A549 (cell line): ENCODE measurements at regions not wholly inside any gene's neighbourhood (a gene's known extent, or its start where the extent isn't known, plus 50 kb on each side); places are given as distances from the start of the nearest gene placed in this dataset.

Source experiments
- ATAC-seq, 2 experiments: fragments of 200-7000 bp in 1 of 2; fragments of >200 bp in 1 of 2; cut with Nextera tagmentation in 1 of 2; cut with Tn5 transposase in 1 of 2; 3 replicates each; pipeline versions ENCODE4 v1.8.0 to v1.9.1; 2018 to 2020; ENCODE audit warnings: mild to moderate bottlenecking in 1 of 2, moderate library complexity in 1 of 2
- CTCF ChIA-PET: fragments of 300-600 bp; sonication (Branson Sonifier 250); formaldehyde crosslinking; extraction: SDS; loops from one replicate; lab custom pipeline; 2021; ENCODE audit warnings: antibody characterized with exemption, inconsistent platforms; lab: Yijun Ruan, JAX
- POLR2A ChIA-PET: fragments of 350-600 bp; formaldehyde crosslinking; extraction: SDS; loops from one replicate; lab custom pipeline; 2021; ENCODE audit warnings: antibody characterized with exemption, inconsistent platforms; lab: Yijun Ruan, JAX
- DNase-seq, 2 experiments: peaks; one replicate each; pipeline versions ENCODE4 v3.0.0 to v3.0.0-alpha.2; 2011 to 2016; ENCODE audit warnings: low read depth in 1 of 2, low spot score in 1 of 2
- FAIRE-seq: peaks from 2 replicates; lab custom pipeline; 2011; peaks lifted over from hg19 to GRCh38; lab: Jason Lieb, UNC
- H3K27ac ChIP-seq, 2 experiments: fragments of >200 bp; sonication (Bioruptor Twin); formaldehyde crosslinking; 3 replicates each; pipeline ENCODE4 v1.5.1; 2016 to 2017
- H3K4me1 ChIP-seq: fragments of >200 bp; sonication (Bioruptor Twin); formaldehyde crosslinking; 3 replicates; pipeline ENCODE4 v1.6.1; 2016
- H3K4me2 ChIP-seq: fragments of >200 bp; sonication (Bioruptor Twin); formaldehyde crosslinking; 3 replicates; pipeline ENCODE4 v1.6.1; 2016
- H3K4me3 ChIP-seq: fragments of >200 bp; sonication (Bioruptor Twin); formaldehyde crosslinking; 3 replicates; pipeline ENCODE4 v1.5.1; 2016
- H3K9me3 ChIP-seq: fragments of >200 bp; sonication (Bioruptor Twin); formaldehyde crosslinking; 3 replicates; pipeline ENCODE4 v1.6.1; 2016
- BCL3 ChIP-seq: fragments of >200 bp; sonication (Bioruptor Twin); formaldehyde crosslinking; IDR thresholded peaks from 3 replicates; pipeline ENCODE4 v1.6.1; 2016
- CBX2 ChIP-seq: fragments of 200-600 bp; sonication (generic); IDR thresholded peaks from 2 replicates; pipeline ENCODE4 v1.6.1; 2016; ENCODE audit warnings: low read depth, mild to moderate bottlenecking, borderline replicate concordance
- CBX8 ChIP-seq: fragments of 200-600 bp; sonication (generic); IDR thresholded peaks from 2 replicates; pipeline ENCODE4 v1.6.1; 2016
- CEBPB ChIP-seq, 2 experiments: fragments of >200 bp in 1 of 2; sonication (Bioruptor Twin) in 1 of 2; formaldehyde crosslinking in 1 of 2; IDR thresholded peaks; 2 replicates each; pipeline ENCODE4 v1.6.1; 2012 to 2016
- CHD4 ChIP-seq: fragments of 200-600 bp; sonication (generic); IDR thresholded peaks from 2 replicates; pipeline ENCODE4 v1.6.1; 2016; ENCODE audit warnings: antibody characterized with exemption, mild to moderate bottlenecking, borderline replicate concordance
- CTCF ChIP-seq: fragments of >200 bp; sonication (Bioruptor Twin); formaldehyde crosslinking; IDR thresholded peaks from 3 replicates; pipeline ENCODE4 v1.5.1; 2016
- EP300 ChIP-seq, 2 experiments: fragments of >200 bp; sonication (Bioruptor Twin); formaldehyde crosslinking; IDR thresholded peaks; 2 replicates in 1 of 2; 3 replicates in 1 of 2; pipeline ENCODE4 v1.6.1; 2016 to 2017
- FOSL2 ChIP-seq, 2 experiments: fragments of 450-650 bp in 1 of 2; fragments of >200 bp in 1 of 2; sonication (Bioruptor Twin) in 1 of 2; formaldehyde crosslinking; IDR thresholded peaks; 2 replicates each; pipeline versions ENCODE4 v1.5.0 to v1.6.1; 2016 to 2020; ENCODE audit warnings: mild to moderate bottlenecking in 1 of 2, moderate library complexity in 1 of 2
- GATA3 ChIP-seq: IDR thresholded peaks from 2 replicates; pipeline ENCODE4 v1.6.1; 2012; ENCODE audit warnings: borderline replicate concordance
- HES2 ChIP-seq: fragments of >200 bp; sonication (Bioruptor Twin); formaldehyde crosslinking; IDR thresholded peaks from 2 replicates; pipeline ENCODE4 v1.6.1; 2016
- HEYL ChIP-seq: fragments of 250-450 bp; sonication (Bioruptor Pico); IDR thresholded peaks from 2 replicates; pipeline ENCODE4 v1.8.0; 2021; ENCODE audit warnings: mild to moderate bottlenecking, moderate library complexity
- HOXB5 ChIP-seq: fragments of 250-450 bp; sonication (Bioruptor Pico); IDR thresholded peaks from 2 replicates; pipeline ENCODE4 v1.5.0; 2020; ENCODE audit warnings: mild to moderate bottlenecking, moderate library complexity
- JUN ChIP-seq, 2 experiments: fragments of >200 bp; sonication (Bioruptor Twin); formaldehyde crosslinking; IDR thresholded peaks; 2 replicates in 1 of 2; 3 replicates in 1 of 2; pipeline ENCODE4 v1.6.1; 2016 to 2017
- JUNB ChIP-seq: fragments of >200 bp; sonication (Bioruptor Twin); formaldehyde crosslinking; IDR thresholded peaks from 2 replicates; pipeline ENCODE4 v1.6.1; 2016
- KDM1A ChIP-seq: fragments of 200-600 bp; sonication (generic); IDR thresholded peaks from 2 replicates; pipeline ENCODE4 v1.6.1; 2016; ENCODE audit warnings: low read depth, mild to moderate bottlenecking
- MAX ChIP-seq: IDR thresholded peaks from 2 replicates; pipeline ENCODE4 v1.6.1; 2012
- NR3C1 ChIP-seq: fragments of >200 bp; sonication (Bioruptor Twin); formaldehyde crosslinking; IDR thresholded peaks from 3 replicates; pipeline ENCODE4 v1.6.1; 2017
- PHF8 ChIP-seq: fragments of 200-600 bp; sonication (generic); IDR thresholded peaks from 2 replicates; pipeline ENCODE4 v1.6.1; 2016; ENCODE audit warnings: low read depth, mild to moderate bottlenecking, antibody characterized with exemption, moderate library complexity, borderline replicate concordance
- RAD21 ChIP-seq, 2 experiments: fragments of >200 bp in 1 of 2; sonication (Bioruptor Twin) in 1 of 2; formaldehyde crosslinking in 1 of 2; IDR thresholded peaks in 1 of 2; conservative IDR thresholded peaks in 1 of 2; 2 replicates in 1 of 2; 3 replicates in 1 of 2; pipeline ENCODE4 v1.6.1; 2012 to 2018; ENCODE audit warnings: inconsistent platforms in 1 of 2
- REST ChIP-seq: fragments of 200-600 bp; sonication (generic); IDR thresholded peaks from 2 replicates; pipeline ENCODE4 v1.6.1; 2016; ENCODE audit warnings: antibody characterized with exemption, mild to moderate bottlenecking, moderate library complexity
- RNF2 ChIP-seq: fragments of 200-600 bp; sonication (generic); IDR thresholded peaks from 2 replicates; pipeline ENCODE4 v1.6.1; 2016; ENCODE audit warnings: low read depth, mild to moderate bottlenecking, antibody characterized with exemption, moderate library complexity, borderline replicate concordance
- SMC3 ChIP-seq: fragments of >200 bp; sonication (Bioruptor Twin); formaldehyde crosslinking; IDR thresholded peaks from 3 replicates; pipeline ENCODE4 v1.6.1; 2018; ENCODE audit warnings: inconsistent platforms
- ZFP36 ChIP-seq: fragments of 450-650 bp; IDR thresholded peaks from 2 replicates; pipeline ENCODE4 v1.6.1; 2014; ENCODE audit warnings: borderline replicate concordance; ENCODE audit not compliant: partially characterized antibody
- WGBS: methylation state at CpG from one replicate; pipeline ENCODE4 v1.1.6; 2017; ENCODE audit errors: missing lambda C conversion rate; 5-methylcytosine and 5-hydroxymethylcytosine counted together

- Histone ChIP-seq H3K27ac (no peak overlapping the region), H3K4me1 (peaks cover 15% of the 10 kb centered on the region), H3K9me3 (no peaks in the 10 kb centered on the region), H3K4me2 (no peak overlapping the region), H3K4me3 (no peak overlapping the region)
- DNase-seq: no peak
- no peak for TF ChIP-seq BCL3
- TF ChIP-seq HES2: no peak
- TF ChIP-seq RAD21 (conservative IDR thresholded peaks at IDR 0.05 in 1 of 2, IDR thresholded peaks at IDR 0.05 in 1 of 2): no peak
- no peak for TF ChIP-seq REST
- no peak for TF ChIP-seq KDM1A
- TF ChIP-seq SMC3: no peak
- no peak for TF ChIP-seq CTCF
- POLR2A ChIA-PET: no interaction called here
- CTCF ChIA-PET: interaction anchor here (0.7 to 1.2 kb wide), 3 partner anchors 74 to 144 kb away, joined by 3 read pairs; partner anchors contain the start of gene RPP25
- 85% methylated on average over 2 of the region's 2 CpGs for WGBS
- no peak for ATAC-seq
- FAIRE-seq: no peak
Measured at GRCh38 chr15:75100679-75101078, 77.3 kb downstream of the PPCDC start.

- H3K27ac ChIP-seq: peak overlapping the region; percentile 78 to 84
- H3K4me3 ChIP-seq: no peak overlapping the region
- DNase-seq: peak; percentile 62 to 93
- peak; percentile 60 to 80 for ATAC-seq
- no peaks in the 10 kb centered on the region for H3K9me3 ChIP-seq
- peak overlapping the region; percentile 64 for H3K4me2 ChIP-seq
- H3K4me1 ChIP-seq: peaks cover 49% of the 10 kb centered on the region
- 64% methylated on average over 3 of the region's 3 CpGs for WGBS
- FAIRE-seq: no peak
- ChIA-PET POLR2A (interaction anchor here (1.5 kb wide), 1 partner anchor 97 kb away, joined by 3 read pairs; the partner anchor contains the start of gene C15orf39), CTCF (interaction anchor here (1.0 to 2.3 kb wide), 5 partner anchors 12 to 99 kb away, joined by 3 to 8 read pairs (median 4); partner anchors contain the start of gene C15orf39)
- peak; percentile 67; the same call in 1 of the 2 replicates for TF ChIP-seq HEYL (CRISPR knock-in tag)
- peak; percentile 73 for TF ChIP-seq ZFP36
- no peak for TF ChIP-seq HOXB5 (CRISPR knock-in tag)
- TF ChIP-seq EP300 (IDR thresholded peaks at IDR 0.05): peak; percentile 29 to 52; a peak in 1 of 5 replicates
- no peak for TF ChIP-seq CTCF
- peak; percentile 30; the same call in 1 of the 2 replicates for TF ChIP-seq MAX
- TF ChIP-seq CEBPB (IDR thresholded peaks at IDR 0.05): 0 out of 4 replicates have a peak, but pooled peaks of 1 of the 2 experiments have one; percentile 5
- TF ChIP-seq JUNB: peak; percentile 21; the same call in 1 of the 2 replicates
- 0 out of 2 replicates have a peak, but pooled peaks have one; percentile 8 for TF ChIP-seq FOSL2 (IDR thresholded peaks at IDR 0.05)
- TF ChIP-seq FOSL2 (CRISPR knock-in tag; IDR thresholded peaks at IDR 0.05): peak; percentile 65
- TF ChIP-seq CHD4: no peak; the same call in 1 of the 2 replicates
- no peak for TF ChIP-seq RNF2
- TF ChIP-seq GATA3: peak; percentile 58
- TF ChIP-seq KDM1A: 0 out of 2 replicates have a peak, but pooled peaks have one; percentile 24
- no peak for TF ChIP-seq CBX8
- TF ChIP-seq CBX2: no peak
- no peak for TF ChIP-seq PHF8
- 0 out of 3 replicates have a peak, but pooled peaks have one; percentile 12 for TF ChIP-seq BCL3
- TF ChIP-seq NR3C1: no peak
- TF ChIP-seq JUN (IDR thresholded peaks at IDR 0.05): no peak
Measured at GRCh38 chr15:75104804-75105557, 81.6 kb downstream of the PPCDC start.
